ENCODE measurements at regions not wholly inside any gene's neighbourhood (a gene's known extent, or its start where the extent isn't known, plus 50 kb on each side); places are given as distances from the start of the nearest gene placed in this dataset.

DNA sequence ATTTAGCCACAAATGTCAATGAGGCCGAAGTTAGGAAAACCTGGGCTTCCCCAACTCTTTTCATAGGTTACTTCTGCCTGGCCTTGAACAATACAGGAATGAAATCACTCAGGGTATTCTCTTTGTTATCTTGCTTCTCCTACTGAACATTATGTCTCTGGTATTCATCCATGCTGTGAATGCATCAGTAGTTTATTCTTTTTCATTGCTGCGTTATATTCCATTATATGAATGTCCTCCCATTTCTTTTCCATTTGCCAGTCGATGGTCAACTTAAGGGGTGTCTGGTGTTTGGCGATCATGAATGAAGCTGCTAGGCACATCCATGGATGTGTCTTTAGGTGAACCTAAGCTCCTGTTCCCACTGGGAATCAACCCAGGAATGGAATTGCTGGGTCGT lies 128.3 kb downstream of the CRLF3 start:
- TF ChIP-seq, protein P1, sequence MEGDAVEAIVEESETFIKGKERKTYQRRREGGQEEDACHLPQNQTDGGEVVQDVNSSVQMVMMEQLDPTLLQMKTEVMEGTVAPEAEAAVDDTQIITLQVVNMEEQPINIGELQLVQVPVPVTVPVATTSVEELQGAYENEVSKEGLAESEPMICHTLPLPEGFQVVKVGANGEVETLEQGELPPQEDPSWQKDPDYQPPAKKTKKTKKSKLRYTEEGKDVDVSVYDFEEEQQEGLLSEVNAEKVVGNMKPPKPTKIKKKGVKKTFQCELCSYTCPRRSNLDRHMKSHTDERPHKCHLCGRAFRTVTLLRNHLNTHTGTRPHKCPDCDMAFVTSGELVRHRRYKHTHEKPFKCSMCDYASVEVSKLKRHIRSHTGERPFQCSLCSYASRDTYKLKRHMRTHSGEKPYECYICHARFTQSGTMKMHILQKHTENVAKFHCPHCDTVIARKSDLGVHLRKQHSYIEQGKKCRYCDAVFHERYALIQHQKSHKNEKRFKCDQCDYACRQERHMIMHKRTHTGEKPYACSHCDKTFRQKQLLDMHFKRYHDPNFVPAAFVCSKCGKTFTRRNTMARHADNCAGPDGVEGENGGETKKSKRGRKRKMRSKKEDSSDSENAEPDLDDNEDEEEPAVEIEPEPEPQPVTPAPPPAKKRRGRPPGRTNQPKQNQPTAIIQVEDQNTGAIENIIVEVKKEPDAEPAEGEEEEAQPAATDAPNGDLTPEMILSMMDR (conservative IDR thresholded peaks at IDR 0.05; ENCODE audit: low read length) = no peak
- no peak for TF ChIP-seq EZH2phosphoT487 (IDR thresholded peaks at IDR 0.05; ENCODE audit: borderline replicate concordance, low read depth, low read length)
